ENCODE measurements at regions not wholly inside any gene's neighbourhood (a gene's known extent, or its start where the extent isn't known, plus 50 kb on each side); places are given as distances from the start of the nearest gene placed in this dataset.

DNA sequence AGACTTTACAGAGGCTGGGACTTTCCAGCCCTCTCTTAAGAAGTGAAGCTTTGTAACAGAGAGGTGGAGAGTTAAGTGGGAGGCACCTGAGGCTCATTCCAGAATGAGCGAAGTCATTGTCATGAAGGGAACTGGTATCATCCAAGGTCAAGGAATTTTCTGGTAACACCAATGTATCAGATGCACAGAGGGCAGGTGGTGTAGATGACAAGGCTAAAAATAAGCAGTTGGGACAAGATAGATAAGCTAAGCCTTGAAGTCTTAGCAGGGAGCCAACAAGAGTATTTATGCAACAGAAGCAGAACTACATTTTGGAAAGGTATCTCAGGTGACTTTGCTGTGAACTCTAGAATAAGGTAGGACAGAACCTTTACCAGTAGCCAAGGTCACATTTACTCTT lies 257.0 kb upstream of the AUTS2 start:
- peaks cover 38% of the 10 kb centered on the region for H3K36me3 Mint-ChIP-seq (ENCODE audit: low read depth)
- no peaks in the 10 kb centered on the region; the same call in 1 of the 2 replicates for H4K20me1 ChIP-seq (replicated peaks; ENCODE audit: insufficient read depth)
- DNase-seq (ENCODE audit: low spot score) = no peak

More for the DNA sequence above, 257.0 kb upstream of the AUTS2 start:
- Histone ChIP-seq H3K4me1 (ENCODE audit: insufficient read depth) (no peaks in the 10 kb centered on the region), H3F3A (replicated peaks; ENCODE audit: low read depth) (no peaks in the 10 kb centered on the region), H3K9me2 (ENCODE audit: insufficient read depth) (no peaks in the 10 kb centered on the region; the same call in 1 of the 2 replicates), H3K79me2 (replicated peaks; ENCODE audit: insufficient read depth) (no peaks in the 10 kb centered on the region), H3K4me2 (no peak overlapping the region), H2AFZ (no peak overlapping the region), H3K4me3 (no peak overlapping the region), H3K27ac (ENCODE audit: low read depth) (no peak overlapping the region), H3K27me3 (ENCODE audit: insufficient read depth) (no peaks in the 10 kb centered on the region), H3K36me3 (ENCODE audit: insufficient read depth) (no peaks in the 10 kb centered on the region)
- Mint-ChIP-seq H3K27ac (no peak overlapping the region), H3K4me1 (no peaks in the 10 kb centered on the region), H3K4me3 (no peak overlapping the region), H3K27me3 (ENCODE audit: insufficient read depth, low read depth, poor library complexity) (no peaks in the 10 kb centered on the region), H3K9me3 (peaks cover 82% of the 10 kb centered on the region)
- TF ChIP-seq JUNB (IDR thresholded peaks at IDR 0.05; ENCODE audit: unreplicated experiment) (no peak), EZH2 (IDR thresholded peaks at IDR 0.05; ENCODE audit: low read depth, unreplicated experiment) (no peak), CREB1 (CRISPR knock-in tag; IDR thresholded peaks at IDR 0.05; ENCODE audit: low read depth) (no peak), ZNF462 (CRISPR knock-in tag; IDR thresholded peaks at IDR 0.05) (no peak), ZNF331 (CRISPR knock-in tag; IDR thresholded peaks at IDR 0.05; ENCODE audit: low read depth) (no peak)
- TF ChIP-seq, protein P1, sequence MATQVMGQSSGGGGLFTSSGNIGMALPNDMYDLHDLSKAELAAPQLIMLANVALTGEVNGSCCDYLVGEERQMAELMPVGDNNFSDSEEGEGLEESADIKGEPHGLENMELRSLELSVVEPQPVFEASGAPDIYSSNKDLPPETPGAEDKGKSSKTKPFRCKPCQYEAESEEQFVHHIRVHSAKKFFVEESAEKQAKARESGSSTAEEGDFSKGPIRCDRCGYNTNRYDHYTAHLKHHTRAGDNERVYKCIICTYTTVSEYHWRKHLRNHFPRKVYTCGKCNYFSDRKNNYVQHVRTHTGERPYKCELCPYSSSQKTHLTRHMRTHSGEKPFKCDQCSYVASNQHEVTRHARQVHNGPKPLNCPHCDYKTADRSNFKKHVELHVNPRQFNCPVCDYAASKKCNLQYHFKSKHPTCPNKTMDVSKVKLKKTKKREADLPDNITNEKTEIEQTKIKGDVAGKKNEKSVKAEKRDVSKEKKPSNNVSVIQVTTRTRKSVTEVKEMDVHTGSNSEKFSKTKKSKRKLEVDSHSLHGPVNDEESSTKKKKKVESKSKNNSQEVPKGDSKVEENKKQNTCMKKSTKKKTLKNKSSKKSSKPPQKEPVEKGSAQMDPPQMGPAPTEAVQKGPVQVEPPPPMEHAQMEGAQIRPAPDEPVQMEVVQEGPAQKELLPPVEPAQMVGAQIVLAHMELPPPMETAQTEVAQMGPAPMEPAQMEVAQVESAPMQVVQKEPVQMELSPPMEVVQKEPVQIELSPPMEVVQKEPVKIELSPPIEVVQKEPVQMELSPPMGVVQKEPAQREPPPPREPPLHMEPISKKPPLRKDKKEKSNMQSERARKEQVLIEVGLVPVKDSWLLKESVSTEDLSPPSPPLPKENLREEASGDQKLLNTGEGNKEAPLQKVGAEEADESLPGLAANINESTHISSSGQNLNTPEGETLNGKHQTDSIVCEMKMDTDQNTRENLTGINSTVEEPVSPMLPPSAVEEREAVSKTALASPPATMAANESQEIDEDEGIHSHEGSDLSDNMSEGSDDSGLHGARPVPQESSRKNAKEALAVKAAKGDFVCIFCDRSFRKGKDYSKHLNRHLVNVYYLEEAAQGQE (IDR thresholded peaks at IDR 0.05; ENCODE audit: unreplicated experiment) = no peak
- TF ChIP-seq, protein P2, sequence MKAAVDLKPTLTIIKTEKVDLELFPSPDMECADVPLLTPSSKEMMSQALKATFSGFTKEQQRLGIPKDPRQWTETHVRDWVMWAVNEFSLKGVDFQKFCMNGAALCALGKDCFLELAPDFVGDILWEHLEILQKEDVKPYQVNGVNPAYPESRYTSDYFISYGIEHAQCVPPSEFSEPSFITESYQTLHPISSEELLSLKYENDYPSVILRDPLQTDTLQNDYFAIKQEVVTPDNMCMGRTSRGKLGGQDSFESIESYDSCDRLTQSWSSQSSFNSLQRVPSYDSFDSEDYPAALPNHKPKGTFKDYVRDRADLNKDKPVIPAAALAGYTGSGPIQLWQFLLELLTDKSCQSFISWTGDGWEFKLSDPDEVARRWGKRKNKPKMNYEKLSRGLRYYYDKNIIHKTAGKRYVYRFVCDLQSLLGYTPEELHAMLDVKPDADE (IDR thresholded peaks at IDR 0.05) = no peak
- TF ChIP-seq, protein P3, sequence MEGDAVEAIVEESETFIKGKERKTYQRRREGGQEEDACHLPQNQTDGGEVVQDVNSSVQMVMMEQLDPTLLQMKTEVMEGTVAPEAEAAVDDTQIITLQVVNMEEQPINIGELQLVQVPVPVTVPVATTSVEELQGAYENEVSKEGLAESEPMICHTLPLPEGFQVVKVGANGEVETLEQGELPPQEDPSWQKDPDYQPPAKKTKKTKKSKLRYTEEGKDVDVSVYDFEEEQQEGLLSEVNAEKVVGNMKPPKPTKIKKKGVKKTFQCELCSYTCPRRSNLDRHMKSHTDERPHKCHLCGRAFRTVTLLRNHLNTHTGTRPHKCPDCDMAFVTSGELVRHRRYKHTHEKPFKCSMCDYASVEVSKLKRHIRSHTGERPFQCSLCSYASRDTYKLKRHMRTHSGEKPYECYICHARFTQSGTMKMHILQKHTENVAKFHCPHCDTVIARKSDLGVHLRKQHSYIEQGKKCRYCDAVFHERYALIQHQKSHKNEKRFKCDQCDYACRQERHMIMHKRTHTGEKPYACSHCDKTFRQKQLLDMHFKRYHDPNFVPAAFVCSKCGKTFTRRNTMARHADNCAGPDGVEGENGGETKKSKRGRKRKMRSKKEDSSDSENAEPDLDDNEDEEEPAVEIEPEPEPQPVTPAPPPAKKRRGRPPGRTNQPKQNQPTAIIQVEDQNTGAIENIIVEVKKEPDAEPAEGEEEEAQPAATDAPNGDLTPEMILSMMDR (conservative IDR thresholded peaks at IDR 0.05; ENCODE audit: low read depth in 2 of 2) = no peak
- ATAC-seq = no peak
